UCSD-AML1 (cell line): ENCODE measurements at regions not wholly inside any gene's neighbourhood (a gene's known extent, or its start where the extent isn't known, plus 50 kb on each side); places are given as distances from the start of the nearest gene placed in this dataset.

Experiments used
- DNase-seq: peaks from one replicate; lab custom pipeline; 2025; ENCODE audit not compliant: unreplicated experiment; lab: John Stamatoyannopoulos, UW

GRCh38 chr21:37967036-37967435 is 50.8 kb upstream of the KCNJ6 start:
- no peak for DNase-seq

- no peak for DNase-seq
These were observed 52.5 kb upstream of the KCNJ6 start for GRCh38 chr21:37968744-37969143.

DNA sequence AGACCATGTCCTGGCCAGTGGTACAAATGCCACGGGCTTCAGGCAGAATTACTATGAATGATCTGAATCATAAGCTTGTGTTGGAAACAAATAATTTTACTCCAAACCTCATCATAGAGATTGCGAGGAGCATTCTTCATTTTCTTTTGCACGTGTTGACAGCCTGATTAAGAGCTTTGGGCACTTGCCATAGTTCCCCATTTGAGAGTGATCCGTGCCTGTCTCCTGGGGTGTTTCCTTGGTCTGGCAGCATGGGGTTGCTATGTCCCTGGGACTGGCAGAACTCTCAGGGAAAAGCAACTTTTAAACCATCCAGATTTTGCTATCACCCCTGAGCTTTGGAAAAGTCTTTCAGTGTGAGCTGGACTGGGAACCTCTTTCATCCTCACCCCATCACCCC is 54.3 kb upstream of the KCNJ6 start:
- no peak for DNase-seq

- DNase-seq, result no peak
These were observed 55.2 kb upstream of the KCNJ6 start for GRCh38 chr21:37971390-37971950.

- DNase-seq, result no peak
These were observed 57.8 kb upstream of the KCNJ6 start for GRCh38 chr21:37974081-37974480.

GRCh38 chr21:37982496-37983318 is 66.5 kb upstream of the KCNJ6 start:
- DNase-seq, result no peak

DNA sequence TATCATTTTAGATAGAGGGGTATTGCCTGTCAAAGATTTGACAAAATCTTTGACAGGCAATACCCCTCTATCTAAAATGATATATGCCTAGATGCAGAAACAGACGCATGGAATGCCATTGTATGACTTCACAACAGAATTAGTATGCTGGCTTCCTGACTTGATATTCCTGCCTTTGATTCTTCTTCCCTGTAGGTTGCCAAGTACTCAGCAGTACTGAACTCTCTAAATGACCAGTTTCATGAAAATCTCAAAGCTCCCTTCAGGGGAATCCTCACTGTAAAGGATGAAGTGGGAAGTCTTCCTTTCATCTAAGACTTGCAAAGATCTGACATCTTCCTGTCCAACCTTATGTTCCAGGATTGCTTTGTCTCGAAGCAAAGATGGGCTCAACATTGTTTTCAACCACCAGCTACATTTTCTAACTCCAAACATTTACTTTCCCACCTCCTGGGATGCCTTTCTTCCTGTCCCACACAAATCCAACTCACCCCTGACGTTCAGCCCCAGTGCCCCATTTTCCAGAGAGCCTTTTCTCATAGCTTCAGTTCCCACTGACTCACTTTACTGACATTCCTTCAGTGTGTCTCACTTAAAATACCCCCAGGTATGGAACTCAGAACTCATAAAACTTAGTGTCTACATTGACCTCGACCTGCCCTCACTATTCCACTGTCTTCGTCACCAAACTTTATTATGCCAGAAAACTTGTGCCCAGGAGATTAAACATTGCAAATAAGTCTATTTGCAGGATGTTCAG is 67.3 kb upstream of the KCNJ6 start:
- no peak for DNase-seq

- no peak for DNase-seq
These were observed 68.2 kb upstream of the KCNJ6 start for GRCh38 chr21:37984416-37984815.

GRCh38 chr21:37986000-37986399 is 69.7 kb upstream of the KCNJ6 start:
- no peak for DNase-seq

- no peak for DNase-seq
These were observed 70.6 kb upstream of the KCNJ6 start for GRCh38 chr21:37986751-37987399.

- DNase-seq, result no peak
These were observed 71.4 kb upstream of the KCNJ6 start for GRCh38 chr21:37987668-37988067.

GRCh38 chr21:37993071-37993470 is 76.8 kb upstream of the KCNJ6 start:
- no peak for DNase-seq

GRCh38 chr21:37994211-37994610 is 78.0 kb upstream of the KCNJ6 start:
- no peak for DNase-seq

GRCh38 chr21:38012672-38013071 is 96.4 kb upstream of the KCNJ6 start:
- DNase-seq, result no peak

GRCh38 chr21:38013741-38014140 is 97.5 kb upstream of the KCNJ6 start:
- no peak for DNase-seq

DNA sequence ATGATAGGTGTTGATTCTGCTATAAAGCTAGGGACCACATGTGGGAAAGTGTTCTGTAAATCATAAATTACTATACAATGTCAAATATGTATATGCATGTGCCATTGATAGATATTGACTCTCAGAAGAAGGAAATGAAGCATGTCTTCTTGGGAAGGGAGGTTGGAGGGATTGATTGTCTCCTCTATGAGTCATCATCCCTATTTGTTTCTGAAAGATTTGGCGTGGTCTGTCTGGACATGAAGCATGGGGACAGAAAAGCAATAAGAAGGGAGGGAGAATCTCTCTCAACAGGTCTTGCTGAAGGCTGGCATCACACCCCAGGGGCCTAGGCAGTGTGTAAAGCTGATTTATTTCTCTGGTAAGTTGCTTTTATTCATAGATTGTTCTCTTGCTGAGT is 98.0 kb upstream of the KCNJ6 start:
- no peak for DNase-seq

- DNase-seq, result no peak
These were observed 111.7 kb upstream of the KCNJ6 start for GRCh38 chr21:38027901-38028498.

- no peak for DNase-seq
These were observed 116.0 kb upstream of the KCNJ6 start for GRCh38 chr21:38032082-38032801.

DNA sequence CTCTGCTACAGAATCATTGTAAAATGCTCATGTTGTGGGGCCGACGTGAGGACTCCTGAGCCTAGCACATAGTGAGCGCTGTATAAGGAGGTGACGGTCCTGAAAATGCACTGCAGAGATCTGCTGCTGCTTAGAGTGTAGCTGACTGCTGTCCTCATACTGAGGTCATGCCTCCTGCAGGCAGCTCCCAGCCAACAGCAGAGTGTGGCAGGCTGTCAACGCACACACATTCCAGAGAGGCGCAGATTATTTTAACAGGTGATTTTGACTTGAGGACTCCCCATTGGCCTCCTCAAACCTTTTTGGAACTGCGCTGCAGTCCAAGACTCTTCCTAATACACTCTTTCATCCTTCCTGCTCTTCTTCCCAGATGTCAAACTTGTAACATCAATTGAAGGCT is 119.8 kb upstream of the KCNJ6 start:
- no peak for DNase-seq

GRCh38 chr21:38037416-38037815 is 121.2 kb upstream of the KCNJ6 start:
- DNase-seq, result no peak

GRCh38 chr21:38039369-38039768 is 123.1 kb upstream of the KCNJ6 start:
- DNase-seq, result no peak
